ENCODE measurements at regions not wholly inside any gene's neighbourhood (a gene's known extent, or its start where the extent isn't known, plus 50 kb on each side); places are given as distances from the start of the nearest gene placed in this dataset.
"Not testable (repeated sequence)": the region's sequence is repeated elsewhere in the genome, so short reads cannot be mapped to it uniquely, and the experiment has no call there.

DNA sequence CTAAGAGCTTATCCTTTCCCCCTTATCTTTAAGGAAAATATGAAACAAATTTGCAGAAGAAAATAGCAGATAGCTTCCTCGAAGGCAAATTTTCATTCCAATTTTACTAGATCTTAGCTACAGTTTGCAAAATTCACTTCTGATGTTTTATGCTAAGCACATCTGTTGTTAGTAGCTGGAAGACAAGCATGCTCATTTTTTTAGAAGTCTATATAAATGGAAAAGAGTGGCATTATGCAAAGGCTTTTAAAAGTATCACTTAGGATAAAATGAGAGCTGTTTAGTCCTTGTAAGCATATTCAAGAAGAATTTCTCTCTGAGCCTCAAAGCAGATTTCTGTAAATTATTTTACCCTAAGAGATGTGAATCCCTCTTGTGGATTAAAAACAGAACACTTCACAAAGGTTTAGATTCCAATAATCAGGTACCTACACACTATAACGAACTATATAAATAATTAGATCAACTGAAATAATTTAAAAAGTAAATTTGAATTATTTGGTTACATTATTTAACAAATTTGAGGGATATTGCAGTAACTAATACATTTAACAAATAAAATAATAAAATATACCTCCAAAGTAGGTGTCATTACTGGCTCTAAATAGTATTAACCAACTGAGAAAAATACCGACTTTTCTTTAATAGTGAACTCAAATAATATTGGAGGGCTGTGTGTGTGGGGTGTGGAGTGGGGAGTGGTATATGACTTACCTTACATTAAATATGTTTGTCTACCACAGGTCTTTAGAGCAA lies 307.1 kb downstream of the SEMA3D start:
- DNase-seq (ENCODE audit: extremely low read depth, low read depth) = no peak
- TF ChIP-seq, protein P1, sequence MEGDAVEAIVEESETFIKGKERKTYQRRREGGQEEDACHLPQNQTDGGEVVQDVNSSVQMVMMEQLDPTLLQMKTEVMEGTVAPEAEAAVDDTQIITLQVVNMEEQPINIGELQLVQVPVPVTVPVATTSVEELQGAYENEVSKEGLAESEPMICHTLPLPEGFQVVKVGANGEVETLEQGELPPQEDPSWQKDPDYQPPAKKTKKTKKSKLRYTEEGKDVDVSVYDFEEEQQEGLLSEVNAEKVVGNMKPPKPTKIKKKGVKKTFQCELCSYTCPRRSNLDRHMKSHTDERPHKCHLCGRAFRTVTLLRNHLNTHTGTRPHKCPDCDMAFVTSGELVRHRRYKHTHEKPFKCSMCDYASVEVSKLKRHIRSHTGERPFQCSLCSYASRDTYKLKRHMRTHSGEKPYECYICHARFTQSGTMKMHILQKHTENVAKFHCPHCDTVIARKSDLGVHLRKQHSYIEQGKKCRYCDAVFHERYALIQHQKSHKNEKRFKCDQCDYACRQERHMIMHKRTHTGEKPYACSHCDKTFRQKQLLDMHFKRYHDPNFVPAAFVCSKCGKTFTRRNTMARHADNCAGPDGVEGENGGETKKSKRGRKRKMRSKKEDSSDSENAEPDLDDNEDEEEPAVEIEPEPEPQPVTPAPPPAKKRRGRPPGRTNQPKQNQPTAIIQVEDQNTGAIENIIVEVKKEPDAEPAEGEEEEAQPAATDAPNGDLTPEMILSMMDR (IDR thresholded peaks at IDR 0.05; ENCODE audit: low read depth, low read length, missing control alignments) = no peak
- no peak overlapping the region for H3K4me3 ChIP-seq (replicated peaks; ENCODE audit: low read depth, low read length)

DNA sequence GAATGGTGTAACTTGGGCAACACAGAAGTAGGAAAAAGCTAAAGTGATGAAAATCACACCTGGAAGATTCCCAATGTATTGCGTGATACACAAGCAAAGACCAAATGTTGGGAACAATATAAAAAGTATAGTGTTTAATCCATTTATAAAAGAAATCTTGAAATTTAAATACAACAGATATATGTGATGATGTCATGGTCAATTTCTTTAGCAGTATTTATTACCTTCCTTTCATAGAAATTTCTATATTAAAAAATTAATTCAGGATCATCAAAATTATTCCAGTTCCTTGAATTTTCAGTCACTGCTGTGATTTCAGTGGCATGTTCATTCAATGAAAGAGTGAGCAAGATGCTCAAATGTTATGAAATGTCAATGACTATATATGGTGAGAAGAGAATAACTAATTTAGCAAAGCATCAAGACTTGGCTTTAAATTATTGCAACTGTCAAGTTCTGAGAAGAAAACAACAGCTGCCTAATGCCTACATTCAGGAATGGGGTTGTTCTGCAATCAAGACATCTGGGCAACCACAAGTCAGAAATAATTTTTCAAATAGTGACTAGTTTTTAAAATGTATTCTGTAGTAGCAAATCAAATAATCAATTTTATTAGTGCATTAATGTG lies 308.8 kb downstream of the SEMA3D start:
- no peak for DNase-seq (ENCODE audit: extremely low read depth, low read depth)
- H3K4me3 ChIP-seq (replicated peaks; ENCODE audit: low read depth, low read length) = no peak overlapping the region
- TF ChIP-seq, protein P1 (IDR thresholded peaks at IDR 0.05; ENCODE audit: low read depth, low read length, missing control alignments) = no peak

DNA sequence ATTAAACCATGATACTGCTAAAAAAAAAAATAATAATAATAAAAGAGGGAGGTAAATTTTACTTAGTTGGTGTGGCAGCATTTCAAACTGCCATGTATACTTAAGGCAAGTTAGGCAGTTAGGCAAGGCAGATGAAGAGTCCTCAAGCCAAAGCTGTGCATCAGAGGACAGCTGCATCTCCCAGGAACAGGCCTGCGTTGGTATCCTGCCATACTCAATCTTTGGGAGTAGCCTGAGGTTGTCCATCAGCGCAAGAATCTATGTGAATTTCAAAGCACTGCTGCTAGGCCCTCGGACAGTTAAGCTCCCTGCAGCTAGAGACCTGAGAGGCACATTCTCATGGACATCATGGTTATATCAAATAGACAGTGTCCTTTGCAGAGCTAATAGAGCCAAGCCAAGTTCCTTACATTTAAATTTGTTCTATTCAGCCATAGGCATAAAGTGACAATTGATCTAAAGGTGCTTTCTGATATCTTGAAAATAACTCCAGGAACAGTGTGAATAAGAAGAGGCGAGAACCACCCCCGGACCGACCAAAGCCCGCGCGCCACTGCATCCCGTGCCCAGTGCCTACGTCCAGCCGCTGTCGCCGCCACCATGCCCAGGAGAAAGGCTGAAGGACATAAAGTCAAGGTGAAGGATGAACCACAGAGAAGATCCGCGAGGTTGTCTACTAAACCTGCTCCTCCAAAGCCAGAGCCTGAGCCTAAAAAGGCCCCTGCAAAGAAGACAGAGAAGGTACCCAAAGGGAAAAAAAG lies 310.6 kb downstream of the SEMA3D start:
- no peak for DNase-seq (ENCODE audit: extremely low read depth, low read depth)
- TF ChIP-seq, protein P1 (IDR thresholded peaks at IDR 0.05; ENCODE audit: low read depth, low read length, missing control alignments) = no peak
- no peak overlapping the region for H3K4me3 ChIP-seq (replicated peaks; ENCODE audit: low read depth, low read length)

DNA sequence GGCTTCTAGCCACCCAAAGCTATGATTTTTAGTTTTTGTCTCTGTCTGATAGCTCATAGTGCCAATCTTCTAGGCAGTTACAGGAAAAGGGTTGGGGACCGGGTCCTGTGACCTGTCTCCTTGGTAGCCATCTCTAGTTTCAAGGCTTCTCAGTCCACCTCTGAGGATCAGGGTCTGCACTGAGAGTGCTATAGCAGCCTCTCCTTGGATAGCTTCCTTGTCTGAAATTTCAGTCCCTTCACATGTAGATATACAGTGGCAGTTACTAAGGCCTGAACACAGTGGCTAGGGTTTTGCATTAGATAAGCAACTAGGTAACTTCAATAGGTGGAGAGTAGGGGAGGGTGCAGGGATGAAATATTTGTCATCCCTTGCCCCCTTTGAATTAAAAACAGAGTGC lies 321.3 kb downstream of the SEMA3D start:
- no peak overlapping the region for H3K4me3 ChIP-seq (replicated peaks; ENCODE audit: low read depth, low read length)
- no peak for DNase-seq (ENCODE audit: extremely low read depth, low read depth)
- TF ChIP-seq, protein P1 (IDR thresholded peaks at IDR 0.05; ENCODE audit: low read depth, low read length, missing control alignments) = no peak

DNA sequence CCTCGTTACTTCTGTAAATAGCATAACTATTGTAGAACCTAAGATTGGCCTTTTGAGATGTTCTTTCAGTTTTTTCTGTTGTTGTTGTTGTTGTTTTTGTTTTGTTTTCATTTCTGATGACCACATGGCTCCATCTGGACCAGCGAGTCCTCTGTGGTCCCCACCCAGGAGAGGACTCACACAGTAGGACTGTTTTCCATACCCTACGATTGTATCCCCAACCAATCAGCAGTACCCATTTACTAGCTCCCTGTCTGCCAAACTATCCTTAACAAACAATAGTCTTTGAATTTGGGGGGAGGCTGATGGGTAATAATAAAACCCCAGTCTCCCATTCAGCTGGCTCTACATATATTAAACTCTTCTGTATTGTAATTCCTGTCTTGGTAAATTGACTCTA lies 329.5 kb downstream of the SEMA3D start:
- H3K4me3 ChIP-seq (replicated peaks; ENCODE audit: low read depth, low read length) = no peak overlapping the region
- TF ChIP-seq, protein P1 (IDR thresholded peaks at IDR 0.05; ENCODE audit: low read depth, low read length, missing control alignments) = no peak
- DNase-seq (ENCODE audit: extremely low read depth, low read depth) = no peak

DNA sequence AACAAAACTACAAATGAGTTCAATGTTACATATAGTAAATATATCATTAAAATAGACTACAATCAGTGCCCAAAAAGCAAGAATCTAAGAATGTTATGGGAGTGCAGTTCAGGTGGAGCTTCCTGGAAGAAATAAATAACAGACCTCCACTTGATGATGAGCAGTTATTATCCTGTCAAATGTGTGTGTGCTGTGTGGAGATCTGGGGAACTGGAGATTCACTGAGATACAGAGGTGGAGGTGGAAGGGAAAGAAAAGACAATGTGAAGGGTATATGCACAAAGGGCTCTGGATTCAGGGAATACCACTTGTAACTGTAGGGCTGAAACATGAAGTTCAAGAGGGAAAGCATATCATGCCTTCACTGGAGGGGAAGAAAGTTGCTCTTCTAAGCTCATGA lies 331.1 kb downstream of the SEMA3D start:
- TF ChIP-seq, protein P1 (IDR thresholded peaks at IDR 0.05; ENCODE audit: low read depth, low read length, missing control alignments) = no peak
- no peak overlapping the region for H3K4me3 ChIP-seq (replicated peaks; ENCODE audit: low read depth, low read length)
- no peak for DNase-seq (ENCODE audit: extremely low read depth, low read depth)

DNA sequence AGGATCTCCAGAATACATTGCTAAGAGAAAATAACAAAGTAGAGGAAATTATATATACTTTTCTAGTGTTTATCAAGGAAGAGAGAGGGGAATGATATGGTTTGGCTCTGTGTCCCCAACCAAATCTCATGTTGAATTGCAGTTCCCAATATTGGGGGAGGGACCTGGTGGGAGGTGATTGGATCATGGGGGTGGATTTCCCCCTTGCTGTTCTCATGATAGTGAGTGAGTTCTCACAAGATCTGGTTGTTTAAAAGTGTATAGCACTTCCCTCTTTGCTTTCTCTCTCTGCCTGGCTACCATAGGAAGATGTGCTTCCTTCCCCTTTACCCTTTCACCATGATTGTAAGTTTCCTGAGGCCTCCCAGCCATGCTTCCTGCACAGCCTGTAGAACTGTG lies 337.9 kb downstream of the SEMA3D start:
- DNase-seq (ENCODE audit: extremely low read depth, low read depth); H3K4me3 ChIP-seq (replicated peaks; ENCODE audit: low read depth, low read length): not testable (repeated sequence)

Measured in HFF-Myc (cell line).